ENCODE measurements at regions not wholly inside any gene's neighbourhood (a gene's known extent, or its start where the extent isn't known, plus 50 kb on each side); places are given as distances from the start of the nearest gene placed in this dataset.

DNA sequence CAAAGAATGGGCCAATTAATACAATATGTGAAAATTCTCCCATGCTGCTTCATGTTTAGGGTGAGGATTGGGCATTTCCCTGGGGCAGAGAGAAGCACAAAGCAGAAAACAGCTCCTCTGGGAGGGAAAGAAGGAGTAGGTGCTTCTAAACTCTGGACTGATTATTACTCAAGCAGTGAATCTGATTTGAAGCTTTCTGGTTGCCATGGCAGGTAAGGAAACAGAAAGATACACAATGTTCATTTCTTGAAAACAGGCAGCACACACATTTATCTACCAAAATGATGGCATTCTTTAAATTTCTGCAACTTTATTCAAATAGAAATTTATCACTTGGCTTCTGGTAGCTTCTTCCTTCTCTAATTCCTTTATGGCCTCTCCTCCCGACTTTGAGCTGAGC, 305.4 kb upstream of the CHD6 start (continued):
- TF ChIP-seq SOX13 (IDR thresholded peaks at IDR 0.05) (no peak), SOX13 (CRISPR knock-in tag; conservative IDR thresholded peaks at IDR 0.05 in 1 of 2, IDR thresholded peaks at IDR 0.05 in 1 of 2) (no peak), HCFC1 (IDR thresholded peaks at IDR 0.05; ENCODE audit: low read depth, low read length) (no peak), SP5 (CRISPR knock-in tag; IDR thresholded peaks at IDR 0.05; ENCODE audit: borderline replicate concordance, low read depth) (no peak), NKX3-1 (CRISPR knock-in tag; IDR thresholded peaks at IDR 0.05) (no peak)
- TF ChIP-seq, protein P1, sequence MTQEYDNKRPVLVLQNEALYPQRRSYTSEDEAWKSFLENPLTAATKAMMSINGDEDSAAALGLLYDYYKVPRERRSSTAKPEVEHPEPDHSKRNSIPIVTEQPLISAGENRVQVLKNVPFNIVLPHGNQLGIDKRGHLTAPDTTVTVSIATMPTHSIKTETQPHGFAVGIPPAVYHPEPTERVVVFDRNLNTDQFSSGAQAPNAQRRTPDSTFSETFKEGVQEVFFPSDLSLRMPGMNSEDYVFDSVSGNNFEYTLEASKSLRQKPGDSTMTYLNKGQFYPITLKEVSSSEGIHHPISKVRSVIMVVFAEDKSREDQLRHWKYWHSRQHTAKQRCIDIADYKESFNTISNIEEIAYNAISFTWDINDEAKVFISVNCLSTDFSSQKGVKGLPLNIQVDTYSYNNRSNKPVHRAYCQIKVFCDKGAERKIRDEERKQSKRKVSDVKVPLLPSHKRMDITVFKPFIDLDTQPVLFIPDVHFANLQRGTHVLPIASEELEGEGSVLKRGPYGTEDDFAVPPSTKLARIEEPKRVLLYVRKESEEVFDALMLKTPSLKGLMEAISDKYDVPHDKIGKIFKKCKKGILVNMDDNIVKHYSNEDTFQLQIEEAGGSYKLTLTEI (CRISPR knock-in tag; conservative IDR thresholded peaks at IDR 0.05): no peak
- TF ChIP-seq, protein P2, sequence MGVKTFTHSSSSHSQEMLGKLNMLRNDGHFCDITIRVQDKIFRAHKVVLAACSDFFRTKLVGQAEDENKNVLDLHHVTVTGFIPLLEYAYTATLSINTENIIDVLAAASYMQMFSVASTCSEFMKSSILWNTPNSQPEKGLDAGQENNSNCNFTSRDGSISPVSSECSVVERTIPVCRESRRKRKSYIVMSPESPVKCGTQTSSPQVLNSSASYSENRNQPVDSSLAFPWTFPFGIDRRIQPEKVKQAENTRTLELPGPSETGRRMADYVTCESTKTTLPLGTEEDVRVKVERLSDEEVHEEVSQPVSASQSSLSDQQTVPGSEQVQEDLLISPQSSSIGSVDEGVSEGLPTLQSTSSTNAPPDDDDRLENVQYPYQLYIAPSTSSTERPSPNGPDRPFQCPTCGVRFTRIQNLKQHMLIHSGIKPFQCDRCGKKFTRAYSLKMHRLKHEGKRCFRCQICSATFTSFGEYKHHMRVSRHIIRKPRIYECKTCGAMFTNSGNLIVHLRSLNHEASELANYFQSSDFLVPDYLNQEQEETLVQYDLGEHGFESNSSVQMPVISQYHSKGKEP (CRISPR knock-in tag; IDR thresholded peaks at IDR 0.05): no peak

DNA sequence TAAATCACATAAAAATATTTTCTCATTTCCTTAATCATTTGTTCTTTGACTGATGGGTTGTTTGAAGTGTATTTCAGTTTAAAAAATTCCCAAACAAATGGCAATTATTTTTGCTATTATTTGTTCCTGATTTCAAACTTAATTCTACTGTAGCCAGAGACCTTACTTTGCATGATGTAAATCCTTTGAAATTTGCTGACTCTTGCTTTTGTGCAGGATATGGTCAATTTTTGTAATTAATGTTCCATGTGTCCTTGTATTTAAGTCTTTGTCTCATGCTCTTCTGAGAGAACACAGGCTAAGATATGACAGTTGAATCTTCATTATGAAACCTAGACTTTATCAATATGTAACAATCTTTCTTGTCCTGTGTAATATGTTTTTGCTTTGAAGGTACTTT, 295.0 kb upstream of the CHD6 start:
- no peaks in the 10 kb centered on the region for H3K79me2 ChIP-seq (ENCODE audit: insufficient read depth, low read length)
- DNase-seq (ENCODE audit: low spot score) (no peak), ATAC-seq (no peak), FAIRE-seq (no peak)
- no peaks in the 10 kb centered on the region for H3K36me3 ChIP-seq (replicated peaks in 1 of 2; ENCODE audit: control insufficient read depth in 1 of 2, insufficient read depth in 2 of 2, low read length in 2 of 2)
- no peaks in the 10 kb centered on the region; a peak in 2 of 5 replicates for H3K27me3 ChIP-seq (ENCODE audit: control insufficient read depth in 1 of 2, insufficient read depth in 2 of 2, low read length in 2 of 2)
- no peak overlapping the region for H3K4me2 ChIP-seq (ENCODE audit: low read depth, low read length)
- intact Hi-C loops (cut with micrococcal nuclease; ENCODE audit: unreplicated experiment) (no loop called here), in situ Hi-C loops (cut with HindIII; ENCODE audit: extremely low pct_ligation_motif_present, low pct_unique_long_range_greater_than_20kb) (no loop called here)
- no peak overlapping the region for H2AFZ ChIP-seq (ENCODE audit: low read length)
- CTCF ChIA-PET (ENCODE audit: low intra/inter-chr PET ratio, low total read pairs): no interaction called here
- POLR2A ChIA-PET: no interaction called here
- H3K9me3 ChIP-seq (ENCODE audit: low read length): no peaks in the 10 kb centered on the region
- peak; percentile 97 for TF ChIP-seq MAFF (IDR thresholded peaks at IDR 0.05; ENCODE audit: low read depth, low read length)
- TF ChIP-seq MAFK (conservative IDR thresholded peaks at IDR 0.05 in 1 of 2, IDR thresholded peaks at IDR 0.05 in 1 of 2; ENCODE audit: low read length in 2 of 2): peak; percentile 97
- TF ChIP-seq ZNF234 (CRISPR knock-in tag; conservative IDR thresholded peaks at IDR 0.05): no peak
- no peaks in the 10 kb centered on the region for H3K4me1 ChIP-seq (ENCODE audit: insufficient read depth, low read length)
- no TSS peak for BruUV-seq (replicated peaks)
- H3K4me3 ChIP-seq (replicated peaks in 1 of 3; ENCODE audit: insufficient read depth in 1 of 3, low read depth in 2 of 3, low read length in 3 of 3): no peak overlapping the region
- no peaks in the 10 kb centered on the region for H4K20me1 ChIP-seq (ENCODE audit: insufficient read depth, low read length)
- no peak overlapping the region for H3K27ac ChIP-seq (ENCODE audit: extremely low read length, insufficient read depth, low read length)
- H3K9ac ChIP-seq (ENCODE audit: insufficient read depth, low read depth, low read length): no peak overlapping the region
